Stimulated activated CD8-positive, alpha-beta memory T cell treated with anti-CD3 and anti-CD28 coated beads, Interleukin-2, amount 100 ng/mL, for 48 hours (primary cell): ENCODE measurements at regions not wholly inside any gene's neighbourhood (a gene's known extent, or its start where the extent isn't known, plus 50 kb on each side); places are given as distances from the start of the nearest gene placed in this dataset.
A peak's percentile ranks its signal among the peaks of the same experiment; 100 is the strongest.
"Not testable (repeated sequence)": the region's sequence is repeated elsewhere in the genome, so short reads cannot be mapped to it uniquely, and the experiment has no call there.

Experiments
- DNase-seq, 2 donors: peaks; one replicate each; pipeline ENCODE4 v3.0.0-alpha.2; 2020; ENCODE audit warnings: low read depth in 2 of 2

- DNase-seq: no peak
Measured at GRCh38 chr5:174987443-174988012, 263.1 kb downstream of the MSX2 start.

GRCh38 chr5:174984863-174985262 lies 260.5 kb downstream of the MSX2 start:
- DNase-seq: no peak

GRCh38 chr5:174982485-174982884 lies 258.1 kb downstream of the MSX2 start:
- DNase-seq: no peak

GRCh38 chr5:174981416-174981815 lies 257.0 kb downstream of the MSX2 start:
- no peak for DNase-seq

GRCh38 chr5:174980952-174981351 lies 256.6 kb downstream of the MSX2 start:
- DNase-seq: no peak

- no peak for DNase-seq
Measured at GRCh38 chr5:174972291-174972690, 247.9 kb downstream of the MSX2 start.

- DNase-seq: no peak
Measured at GRCh38 chr5:174971210-174971609, 246.8 kb downstream of the MSX2 start.

- DNase-seq: no peak
Measured at GRCh38 chr5:174970502-174970901, 246.1 kb downstream of the MSX2 start.

GRCh38 chr5:174953871-174954270 lies 229.5 kb downstream of the MSX2 start:
- no peak for DNase-seq

- peak; percentile 17 to 30 for DNase-seq
Measured at GRCh38 chr5:174951151-174951780, 226.9 kb downstream of the MSX2 start.

- no peak for DNase-seq
Measured at GRCh38 chr5:174947548-174947947, 223.2 kb downstream of the MSX2 start.

GRCh38 chr5:174945853-174946252 lies 221.5 kb downstream of the MSX2 start:
- no peak for DNase-seq

GRCh38 chr5:174943785-174944184 lies 219.4 kb downstream of the MSX2 start:
- DNase-seq: no peak

- not testable (repeated sequence) for DNase-seq
Measured at GRCh38 chr5:174943002-174943401, 218.6 kb downstream of the MSX2 start.

GRCh38 chr5:174937201-174938123 lies 213.1 kb downstream of the MSX2 start:
- DNase-seq: no peak

GRCh38 chr5:174935854-174936474 lies 211.6 kb downstream of the MSX2 start:
- peak; percentile 8 to 13 for DNase-seq

- DNase-seq: not testable (repeated sequence)
Measured at GRCh38 chr5:174931033-174931432, 206.7 kb downstream of the MSX2 start.

- no peak for DNase-seq
Measured at GRCh38 chr5:174925586-174925985, 201.2 kb downstream of the MSX2 start.

- no peak for DNase-seq
Measured at GRCh38 chr5:174922955-174923354, 198.6 kb downstream of the MSX2 start.

GRCh38 chr5:174920906-174921550 lies 196.6 kb downstream of the MSX2 start:
- DNase-seq: no peak

- DNase-seq: no peak
Measured at GRCh38 chr5:174919351-174919750, 195.0 kb downstream of the MSX2 start.

- DNase-seq: no peak
Measured at GRCh38 chr5:174918655-174919054, 194.3 kb downstream of the MSX2 start.
